PC-9 (cell line): ENCODE measurements at regions not wholly inside any gene's neighbourhood (a gene's known extent, or its start where the extent isn't known, plus 50 kb on each side); places are given as distances from the start of the nearest gene placed in this dataset.

Experiments used
- EZH2 ChIP-seq: fragments of 200-600 bp; sonication (generic); IDR thresholded peaks from 2 replicates; pipeline ENCODE4 v1.8.0; 2017; ENCODE audit warnings: antibody characterized with exemption, low read depth
- TF ChIP-seq, protein P1 (sequence below): fragments of 200-600 bp; sonication (generic); conservative IDR thresholded peaks from 2 replicates; pipeline ENCODE4 v1.6.1; 2017; ENCODE audit warnings: mixed run types, antibody characterized with exemption, mild to moderate bottlenecking, moderate library complexity

GRCh38 chr2:67833632-67834031 lies 229.2 kb downstream of the C1D start:
- TF ChIP-seq, protein P1, sequence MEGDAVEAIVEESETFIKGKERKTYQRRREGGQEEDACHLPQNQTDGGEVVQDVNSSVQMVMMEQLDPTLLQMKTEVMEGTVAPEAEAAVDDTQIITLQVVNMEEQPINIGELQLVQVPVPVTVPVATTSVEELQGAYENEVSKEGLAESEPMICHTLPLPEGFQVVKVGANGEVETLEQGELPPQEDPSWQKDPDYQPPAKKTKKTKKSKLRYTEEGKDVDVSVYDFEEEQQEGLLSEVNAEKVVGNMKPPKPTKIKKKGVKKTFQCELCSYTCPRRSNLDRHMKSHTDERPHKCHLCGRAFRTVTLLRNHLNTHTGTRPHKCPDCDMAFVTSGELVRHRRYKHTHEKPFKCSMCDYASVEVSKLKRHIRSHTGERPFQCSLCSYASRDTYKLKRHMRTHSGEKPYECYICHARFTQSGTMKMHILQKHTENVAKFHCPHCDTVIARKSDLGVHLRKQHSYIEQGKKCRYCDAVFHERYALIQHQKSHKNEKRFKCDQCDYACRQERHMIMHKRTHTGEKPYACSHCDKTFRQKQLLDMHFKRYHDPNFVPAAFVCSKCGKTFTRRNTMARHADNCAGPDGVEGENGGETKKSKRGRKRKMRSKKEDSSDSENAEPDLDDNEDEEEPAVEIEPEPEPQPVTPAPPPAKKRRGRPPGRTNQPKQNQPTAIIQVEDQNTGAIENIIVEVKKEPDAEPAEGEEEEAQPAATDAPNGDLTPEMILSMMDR: no peak
- no peak for TF ChIP-seq EZH2
